ENCODE measurements at regions not wholly inside any gene's neighbourhood (a gene's known extent, or its start where the extent isn't known, plus 50 kb on each side); places are given as distances from the start of the nearest gene placed in this dataset.

DNA sequence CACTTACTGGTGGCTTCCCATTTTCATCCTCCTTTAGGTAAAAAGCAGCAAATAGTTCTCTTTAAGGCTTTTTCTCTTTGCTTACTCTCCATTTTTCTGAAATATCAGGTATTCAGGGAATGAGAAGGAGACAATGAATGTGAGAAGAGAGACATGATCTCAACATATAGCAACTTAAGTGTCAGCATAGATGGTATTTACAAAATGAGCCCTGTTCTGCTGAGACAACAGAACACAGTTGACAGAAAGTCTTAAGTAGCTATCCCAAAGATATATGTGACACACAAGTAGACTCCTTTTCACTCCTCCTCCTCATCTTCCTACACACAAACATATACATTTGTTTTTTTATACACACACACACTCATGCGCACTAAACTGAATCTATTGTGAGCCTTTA is 649.3 kb upstream of the WWC1 start:
- DNase-seq (ENCODE audit: low spot score) = no peak

DNA sequence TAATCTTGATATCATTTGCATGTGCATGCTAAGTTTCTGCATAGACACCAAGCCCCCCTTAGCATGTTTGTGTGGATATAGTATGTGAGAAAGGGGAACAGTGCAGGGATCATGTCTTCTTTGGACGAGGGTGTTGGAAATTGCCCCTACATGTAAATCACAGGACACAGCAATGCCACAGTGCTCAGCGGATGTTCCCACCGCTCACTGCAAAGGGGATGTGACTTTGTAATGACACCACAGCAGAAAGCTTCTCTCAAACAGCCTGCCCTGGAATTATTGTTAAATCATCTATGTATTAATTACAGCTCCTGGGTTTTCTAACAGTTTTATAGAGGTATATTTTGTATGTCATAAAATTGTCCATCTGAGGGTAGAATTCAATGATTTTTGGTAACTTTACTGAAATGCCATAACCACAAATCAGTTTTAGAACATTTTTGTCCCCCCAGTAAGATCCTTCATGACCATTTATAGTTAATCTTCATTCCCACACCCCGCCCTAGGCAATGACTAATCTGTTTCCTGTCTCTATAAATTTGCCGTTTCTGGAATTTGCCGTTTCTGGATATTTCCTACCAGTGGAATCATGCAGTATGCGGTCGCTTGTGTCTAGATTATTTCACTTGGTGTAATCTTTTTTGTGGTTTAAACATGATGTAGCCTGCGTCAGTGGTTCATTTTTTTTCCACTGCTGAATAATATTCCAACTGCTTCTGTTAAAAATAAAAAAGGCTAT is 648.5 kb upstream of the WWC1 start:
- DNase-seq (ENCODE audit: low spot score) = peak; percentile 58

DNA sequence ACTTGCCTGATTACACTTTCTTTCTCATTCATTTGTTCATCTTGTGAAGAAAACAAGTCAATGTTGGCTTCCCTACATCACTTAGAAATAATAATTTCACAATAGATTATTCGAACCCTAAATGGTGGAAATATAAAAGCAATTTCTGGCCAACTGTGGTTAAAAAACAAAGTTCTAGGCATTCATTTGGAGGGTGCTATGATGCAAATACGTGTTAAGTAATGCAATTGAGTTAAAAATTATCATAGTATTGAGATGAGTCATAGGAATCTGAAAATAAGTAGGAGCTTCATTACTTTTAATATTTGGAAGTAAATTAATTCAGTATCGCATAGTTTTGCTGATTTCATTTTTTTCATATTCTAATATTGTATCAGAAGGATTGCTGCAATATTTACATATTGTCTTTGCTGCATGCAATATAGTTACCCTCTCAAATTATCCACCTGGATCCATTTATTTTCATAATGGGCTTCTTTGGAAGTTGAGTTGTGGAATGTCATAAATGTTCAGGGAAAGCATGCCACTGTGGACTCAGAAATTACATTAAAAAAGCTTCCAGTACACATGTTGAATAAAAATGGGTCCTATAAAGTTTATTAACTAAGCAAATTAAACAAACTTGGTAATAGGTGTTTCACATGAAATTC is 647.7 kb upstream of the WWC1 start:
- DNase-seq (ENCODE audit: low spot score) = no peak

DNA sequence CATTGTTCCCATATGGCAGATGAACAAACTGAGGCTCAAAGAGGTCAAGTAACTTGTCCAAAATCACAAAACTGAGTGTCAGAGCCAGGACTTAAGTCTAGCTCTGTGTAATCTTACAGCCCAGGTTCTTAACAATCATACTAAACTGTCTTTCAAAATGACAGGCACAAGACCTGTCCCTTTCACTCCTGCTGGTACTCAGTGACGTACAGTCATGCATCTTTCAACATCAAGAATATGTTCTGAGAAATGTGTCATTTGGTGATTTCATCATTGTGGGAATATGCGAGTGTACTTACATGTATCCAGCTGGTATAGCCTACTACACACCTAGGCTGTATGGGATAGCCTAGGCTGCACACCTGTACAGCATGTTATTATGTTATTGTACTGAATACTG is 646.8 kb upstream of the WWC1 start:
- no peak for DNase-seq (ENCODE audit: low spot score)

DNA sequence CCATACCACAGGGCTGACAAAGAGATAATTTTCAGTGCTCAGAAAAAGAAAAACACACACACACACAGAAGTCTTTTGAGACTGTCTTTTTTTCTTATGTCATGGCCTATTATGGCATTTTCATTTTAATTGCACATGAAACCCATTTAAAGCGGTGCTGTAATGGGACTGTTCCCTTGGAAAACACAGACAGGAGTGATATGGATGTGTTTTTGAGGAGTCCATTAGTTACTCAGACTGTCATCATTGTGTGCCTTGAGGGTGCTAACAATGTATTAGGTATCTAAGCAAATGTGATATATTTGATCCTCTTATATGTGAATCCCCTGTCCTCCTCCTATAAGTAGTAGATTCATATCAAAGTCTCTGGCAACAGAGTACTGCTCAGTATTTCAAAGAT is 642.0 kb upstream of the WWC1 start:
- DNase-seq (ENCODE audit: low spot score) = no peak

DNA sequence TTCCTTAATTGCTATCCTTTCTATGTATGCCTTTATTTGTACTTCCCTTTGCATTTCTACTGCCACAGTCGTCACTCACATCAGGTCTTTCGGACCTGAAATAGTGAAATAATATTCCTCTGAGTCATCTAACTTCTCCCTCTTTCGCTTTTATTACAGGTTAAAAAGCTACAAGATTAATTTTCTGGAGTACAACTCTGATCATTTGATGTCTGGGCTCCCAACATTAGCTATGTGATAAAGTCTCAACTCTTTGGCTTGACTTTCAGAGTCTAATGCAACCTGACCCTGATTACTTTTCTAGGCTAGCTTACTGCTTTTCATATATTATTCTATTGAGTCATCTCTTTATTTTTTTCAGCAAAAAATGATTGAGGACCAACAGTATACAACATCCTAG is 638.8 kb upstream of the WWC1 start:
- DNase-seq (ENCODE audit: low spot score) = no peak

- no peak for DNase-seq (ENCODE audit: low spot score)
Measured at GRCh38 chr5:167653645-167654106, 637.8 kb upstream of the WWC1 start.

GRCh38 chr5:167657016-167657415 is 634.4 kb upstream of the WWC1 start:
- DNase-seq (ENCODE audit: low spot score) = no peak

DNA sequence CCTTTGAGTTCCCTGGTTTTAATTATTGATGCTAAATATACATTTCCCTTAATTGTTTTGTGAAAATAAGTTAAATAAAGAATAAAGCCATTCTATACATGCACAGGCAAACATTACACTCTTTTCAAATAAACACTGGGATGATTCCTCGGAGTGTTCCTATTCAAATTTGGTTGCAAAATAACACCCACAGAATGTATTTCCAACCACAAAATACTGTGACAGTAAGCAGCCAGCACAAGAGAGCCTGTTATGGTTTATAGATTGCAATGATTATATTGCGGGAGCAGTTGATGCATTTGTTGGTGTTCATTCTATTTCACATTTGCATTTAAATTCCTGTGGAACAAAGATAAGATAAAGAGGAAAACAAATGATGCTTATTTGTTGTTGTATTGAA is 632.6 kb upstream of the WWC1 start:
- no peak for DNase-seq (ENCODE audit: low spot score)

DNA sequence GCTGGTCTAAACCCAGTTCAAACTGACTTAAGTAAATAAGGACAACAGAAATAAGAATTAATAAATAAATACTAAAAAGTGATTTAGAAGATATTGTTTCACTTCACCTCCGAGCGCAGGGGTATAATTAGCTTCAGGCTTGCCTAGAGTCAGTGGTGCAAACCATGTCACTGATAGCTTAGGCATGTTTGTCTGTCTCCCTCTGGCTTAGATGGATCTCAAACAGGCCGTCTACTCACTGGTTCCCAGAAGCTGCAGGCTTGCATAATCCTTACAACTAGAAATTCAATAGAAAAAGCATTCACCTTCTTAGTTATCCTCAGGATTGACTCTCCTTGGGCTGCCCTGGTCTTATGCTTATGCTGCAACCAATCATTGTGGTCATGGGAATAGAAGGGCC is 629.8 kb upstream of the WWC1 start:
- DNase-seq (ENCODE audit: low spot score) = no peak

DNA sequence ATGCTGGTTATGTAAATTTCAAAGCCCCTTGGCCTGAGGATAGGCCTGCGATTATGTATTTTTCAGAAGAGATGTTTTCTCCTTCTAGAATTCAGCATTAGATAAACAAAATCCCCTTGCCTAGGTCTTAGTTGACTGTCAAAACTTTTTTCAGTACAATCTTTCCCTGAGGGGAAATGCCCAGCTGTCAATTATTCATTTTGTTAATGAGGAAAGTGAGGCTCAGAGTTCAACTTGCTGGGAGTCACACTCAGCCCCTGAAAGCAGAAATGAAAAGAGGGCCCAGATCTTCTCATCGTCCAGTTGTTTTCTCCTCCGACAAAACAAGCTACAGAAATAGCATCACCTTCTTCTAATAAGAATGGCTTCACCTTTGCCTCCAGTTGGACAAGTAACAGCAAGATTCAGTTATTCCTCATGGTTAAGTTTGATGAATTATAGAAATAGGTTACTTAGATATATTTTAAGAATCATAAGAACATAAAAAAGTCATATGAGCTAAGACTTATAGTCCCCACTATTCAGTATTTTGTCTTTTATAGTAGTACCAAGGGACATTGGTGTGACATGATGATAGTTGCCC is 627.1 kb upstream of the WWC1 start:
- DNase-seq (ENCODE audit: low spot score) = no peak

DNA sequence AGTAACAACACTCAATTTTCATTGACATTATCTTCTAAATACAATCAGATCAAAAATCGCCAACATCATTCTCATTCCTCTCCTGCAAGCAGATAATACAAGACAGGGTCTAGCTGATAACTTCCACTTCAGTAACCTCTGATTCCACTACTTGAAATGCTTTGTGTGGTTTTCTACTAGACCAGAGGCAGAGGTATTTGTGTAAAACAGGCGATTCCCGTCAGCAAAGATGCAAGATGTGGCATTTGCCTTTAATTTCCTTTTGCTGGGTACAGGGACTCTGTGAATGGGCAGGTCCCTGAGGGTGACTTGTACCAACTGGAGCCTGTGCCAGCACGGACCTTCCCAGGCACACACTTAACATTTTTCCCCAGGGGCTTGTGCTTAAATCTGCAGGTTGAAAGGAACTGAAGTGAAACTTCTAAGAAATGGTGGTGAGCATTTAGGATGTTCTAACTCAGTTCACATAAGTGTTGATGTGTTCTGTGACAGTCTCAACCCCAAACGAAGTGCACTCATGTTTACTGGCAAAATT is 625.5 kb upstream of the WWC1 start:
- DNase-seq (ENCODE audit: low spot score) = no peak

GRCh38 chr5:167671176-167671575 is 620.3 kb upstream of the WWC1 start:
- DNase-seq (ENCODE audit: low spot score) = no peak

DNA sequence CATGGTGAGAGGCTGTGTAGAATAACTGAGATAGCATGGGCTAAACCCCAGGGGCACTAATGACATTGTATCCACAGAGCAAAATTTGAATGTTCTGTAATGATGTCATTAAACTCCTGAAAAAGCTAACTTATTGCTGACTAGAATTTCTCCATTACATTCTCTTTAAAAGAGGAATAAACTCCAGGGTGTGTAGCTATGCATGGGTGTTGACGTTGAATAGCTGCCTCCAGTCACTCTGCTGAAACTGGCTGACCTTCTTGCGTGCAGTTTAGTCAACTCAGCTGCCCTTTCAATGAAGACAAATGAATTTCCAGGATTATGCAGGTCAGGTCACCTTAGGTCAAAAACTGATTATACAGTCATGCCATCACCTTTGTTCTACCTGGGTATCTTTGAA is 617.5 kb upstream of the WWC1 start:
- DNase-seq (ENCODE audit: low spot score) = no peak

- DNase-seq (ENCODE audit: low spot score) = no peak
Measured at GRCh38 chr5:167678481-167678880, 613.0 kb upstream of the WWC1 start.

DNA sequence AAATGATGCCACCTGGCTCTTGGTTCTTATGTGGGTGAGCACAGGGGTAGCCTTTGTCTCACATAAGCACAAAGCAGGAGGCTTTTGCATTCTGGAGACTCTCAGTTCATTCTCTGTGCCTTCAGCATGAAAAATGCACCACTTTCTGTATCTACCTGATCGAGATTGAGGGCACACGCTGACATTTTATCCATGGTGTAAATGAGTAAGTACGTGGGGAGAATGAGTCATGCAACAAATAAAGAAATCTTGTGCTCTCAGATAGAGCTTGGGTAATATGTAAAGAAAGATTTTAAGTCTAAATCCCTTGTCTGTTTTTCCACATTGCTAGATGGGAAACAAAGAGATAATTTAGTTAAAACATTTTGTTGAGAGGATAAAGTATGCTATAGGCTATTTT is 607.2 kb upstream of the WWC1 start:
- DNase-seq (ENCODE audit: low spot score) = no peak

DNA sequence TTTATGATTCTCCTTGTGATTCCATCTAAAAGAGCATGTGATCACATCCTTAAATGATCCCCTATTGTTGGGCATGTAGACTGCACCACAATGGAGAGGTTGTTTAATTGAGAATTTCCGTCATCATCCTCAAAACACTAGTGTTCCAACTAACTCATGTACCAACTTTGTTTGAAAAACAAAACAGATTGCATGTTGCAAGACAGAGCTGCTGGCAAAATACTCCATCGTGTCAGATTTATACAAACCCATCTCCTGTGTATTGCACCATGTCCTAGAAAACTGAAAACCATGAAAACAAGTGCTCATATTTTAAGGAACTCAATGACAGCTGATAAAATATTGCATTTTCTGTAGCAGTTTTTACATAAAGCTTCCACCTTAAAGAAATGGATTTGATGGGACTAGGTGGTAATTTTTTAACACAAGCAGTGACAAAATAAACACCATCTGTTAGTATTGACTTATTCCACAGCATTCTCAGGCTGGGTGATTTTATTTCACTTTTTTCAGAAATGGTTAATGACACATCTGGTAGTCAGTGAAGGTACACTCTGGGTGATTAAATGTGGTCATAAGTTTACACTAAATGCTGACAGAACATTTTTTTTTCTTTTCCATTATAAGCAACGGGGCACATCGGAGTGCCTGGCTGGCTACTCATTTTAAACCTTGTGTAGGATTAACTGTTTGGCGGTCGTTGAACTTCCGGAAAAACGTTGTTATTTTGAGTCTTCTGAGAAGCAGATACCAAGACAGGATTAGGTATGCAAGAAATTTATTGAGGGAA is 602.9 kb upstream of the WWC1 start:
- DNase-seq (ENCODE audit: low spot score) = no peak

GRCh38 chr5:167694325-167695147 is 596.9 kb upstream of the WWC1 start:
- DNase-seq (ENCODE audit: low spot score) = no peak

- DNase-seq (ENCODE audit: low spot score) = no peak
Measured at GRCh38 chr5:167696558-167697314, 594.7 kb upstream of the WWC1 start.

DNA sequence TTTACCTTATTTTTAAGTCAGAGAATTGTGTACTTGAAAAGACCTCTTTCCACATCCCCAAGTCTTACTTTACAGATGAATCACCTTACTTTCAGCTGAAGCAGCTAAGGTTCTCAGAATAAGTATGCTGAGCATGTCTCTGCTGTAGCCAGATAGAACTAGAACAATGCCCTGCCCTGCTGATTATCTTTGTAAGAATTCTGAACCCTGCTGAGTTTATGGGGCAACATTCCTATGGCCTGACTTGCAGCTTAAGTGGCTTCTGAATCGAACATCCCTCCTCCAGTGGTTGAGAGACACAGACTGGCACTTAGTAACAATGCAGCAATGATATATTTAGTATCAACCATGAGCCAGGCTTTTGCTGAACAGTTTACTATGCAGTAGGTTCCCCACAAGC is 592.0 kb upstream of the WWC1 start:
- DNase-seq (ENCODE audit: low spot score) = peak; percentile 71

DNA sequence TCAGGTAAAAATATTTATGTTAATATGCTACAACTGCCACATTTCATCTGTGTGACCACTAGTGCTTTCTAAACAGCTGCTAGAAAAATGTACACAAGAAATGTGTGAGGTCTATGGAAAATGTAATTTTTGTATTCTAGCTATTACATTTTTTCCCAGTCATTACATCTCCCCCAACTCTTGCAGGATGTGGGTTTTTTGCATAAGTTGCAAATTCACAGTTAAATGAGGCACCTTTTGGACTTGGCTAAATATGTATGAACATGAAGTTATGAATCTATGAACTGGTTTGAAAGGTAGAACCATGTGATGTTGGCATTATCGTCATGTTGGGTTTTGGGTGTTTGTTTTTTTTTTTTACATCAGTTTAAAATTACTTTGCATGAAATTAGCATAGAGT is 590.4 kb upstream of the WWC1 start:
- DNase-seq (ENCODE audit: low spot score) = no peak

Measured in hepatic stellate cell (primary cell).